NCI-H460 (cell line): ENCODE measurements at regions not wholly inside any gene's neighbourhood (a gene's known extent, or its start where the extent isn't known, plus 50 kb on each side); places are given as distances from the start of the nearest gene placed in this dataset.

Experiments used
- DNase-seq: peaks from one replicate; pipeline ENCODE4 v3.0.0-alpha.2; 2016; ENCODE audit warnings: low read depth; ENCODE audit errors: extremely low read depth

DNA sequence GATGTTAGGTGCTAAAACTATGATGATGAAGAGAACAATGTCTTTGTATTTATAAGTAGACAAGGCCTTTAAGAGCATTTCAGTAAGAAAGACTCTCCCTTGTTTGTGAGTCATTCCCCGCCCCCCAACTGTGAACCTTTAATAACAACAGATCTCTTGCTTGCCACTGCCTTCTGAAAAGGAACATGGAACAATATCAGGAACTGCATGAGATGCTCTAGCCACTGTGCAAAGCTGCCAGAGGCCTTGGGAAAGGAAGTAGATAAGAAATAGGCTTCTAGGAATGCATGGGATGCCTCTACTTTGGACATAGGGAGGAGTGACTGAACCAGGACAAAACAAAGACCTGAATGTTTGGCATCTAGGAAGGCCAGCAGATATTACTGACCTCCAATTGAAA is 296.1 kb upstream of the MPDZ start:
- no peak for DNase-seq

DNA sequence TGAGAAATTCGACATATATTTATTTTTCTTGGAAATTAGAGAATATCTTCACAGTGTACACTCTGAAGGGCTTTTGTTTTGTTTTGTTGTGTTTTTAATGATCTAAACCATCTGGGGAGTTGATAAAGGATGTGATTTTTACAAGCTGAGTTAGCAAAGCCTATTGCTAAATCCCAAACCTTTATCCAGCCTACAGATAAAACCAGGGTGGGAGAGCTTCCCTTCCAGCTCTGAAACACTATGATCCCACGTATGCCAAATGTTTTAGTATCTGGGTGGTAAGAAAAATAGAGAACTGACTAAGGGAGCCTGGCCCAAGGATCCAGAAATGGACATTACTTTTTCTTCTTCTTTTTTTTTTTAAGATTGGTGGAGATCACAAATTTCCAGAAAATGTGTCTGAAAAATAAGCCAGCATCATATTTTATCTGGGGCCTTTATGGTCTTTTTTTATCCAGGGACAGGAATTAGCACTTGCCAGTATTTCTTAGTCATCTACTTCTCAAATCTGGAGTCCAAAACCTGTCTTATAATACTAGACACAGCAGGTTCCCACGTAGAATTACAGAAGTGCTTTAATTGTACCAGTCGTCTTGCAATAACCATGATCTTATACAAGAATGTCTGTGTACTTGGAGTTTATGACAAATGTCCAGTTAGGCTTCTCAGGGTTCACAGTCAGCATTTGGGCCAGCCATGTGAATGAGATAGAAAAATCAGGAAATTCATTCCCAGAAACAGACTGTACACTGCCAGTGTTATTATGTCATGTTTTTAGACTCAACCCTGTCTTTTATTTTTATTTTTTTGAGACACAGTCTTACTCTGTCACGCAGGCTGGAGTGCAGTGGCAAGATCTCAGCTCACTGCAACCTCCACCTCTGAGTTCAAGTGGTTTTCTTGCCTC is 290.8 kb upstream of the MPDZ start:
- DNase-seq: no peak

- no peak for DNase-seq
These were observed 290.1 kb upstream of the MPDZ start for GRCh38 chr9:13569602-13570067.

DNA sequence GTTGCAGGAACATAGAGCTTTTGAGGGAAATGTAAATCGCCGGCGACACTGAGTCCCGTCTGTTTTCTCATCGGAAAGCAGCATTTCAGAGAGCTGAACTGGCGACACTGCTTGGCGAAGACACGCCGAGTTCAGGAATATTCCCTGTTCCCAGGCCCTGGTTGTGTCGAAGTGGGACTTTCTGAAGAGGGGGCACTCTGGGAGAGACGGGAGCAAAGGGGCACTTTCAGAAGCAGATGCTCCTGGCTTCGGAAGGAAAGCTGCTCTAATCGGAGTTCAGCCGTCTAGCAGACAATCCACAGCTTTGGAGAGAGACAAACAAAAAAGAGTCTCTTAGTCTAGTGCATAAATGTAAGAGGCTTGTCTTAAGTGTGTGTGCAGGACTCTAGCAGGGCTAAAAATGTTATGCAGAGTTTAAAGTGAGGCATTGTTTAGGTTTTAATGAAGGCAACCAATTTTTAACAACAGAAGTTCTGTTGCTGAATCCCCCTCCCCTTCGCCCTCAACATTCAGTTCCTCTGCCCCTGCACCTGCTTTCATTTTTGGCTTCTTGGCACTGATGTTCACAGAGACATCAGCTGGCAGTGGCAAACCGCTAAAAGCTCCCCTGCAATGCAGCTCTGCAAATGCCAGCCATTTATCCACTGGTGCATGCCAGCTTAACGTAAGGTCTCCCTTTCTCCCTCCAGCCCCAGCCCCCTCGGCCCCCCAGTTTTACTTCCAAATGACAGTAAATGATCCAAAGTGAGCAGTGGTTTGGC is 289.5 kb upstream of the MPDZ start:
- no peak for DNase-seq

DNA sequence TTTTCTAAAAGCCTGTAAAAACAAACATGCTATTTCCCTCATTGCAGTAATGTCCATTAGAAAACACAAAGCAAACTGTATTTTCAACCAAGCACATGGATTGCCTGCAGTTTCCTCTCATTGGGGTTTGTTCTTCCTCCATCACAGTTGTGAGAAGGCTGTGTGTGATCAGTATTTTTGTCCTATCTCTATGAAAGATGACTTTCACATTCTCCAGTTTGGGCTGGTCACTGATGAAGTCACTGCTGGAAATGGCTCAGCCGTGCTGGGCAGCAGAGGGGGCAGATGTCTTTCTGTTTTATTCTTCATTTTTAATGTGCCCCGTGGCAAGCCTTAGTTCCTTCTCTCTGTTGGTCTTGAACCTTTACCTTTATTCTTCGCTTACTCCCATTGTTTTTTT is 288.9 kb upstream of the MPDZ start:
- DNase-seq: no peak

- no peak for DNase-seq
These were observed 288.3 kb upstream of the MPDZ start for GRCh38 chr9:13567833-13568232.

DNA sequence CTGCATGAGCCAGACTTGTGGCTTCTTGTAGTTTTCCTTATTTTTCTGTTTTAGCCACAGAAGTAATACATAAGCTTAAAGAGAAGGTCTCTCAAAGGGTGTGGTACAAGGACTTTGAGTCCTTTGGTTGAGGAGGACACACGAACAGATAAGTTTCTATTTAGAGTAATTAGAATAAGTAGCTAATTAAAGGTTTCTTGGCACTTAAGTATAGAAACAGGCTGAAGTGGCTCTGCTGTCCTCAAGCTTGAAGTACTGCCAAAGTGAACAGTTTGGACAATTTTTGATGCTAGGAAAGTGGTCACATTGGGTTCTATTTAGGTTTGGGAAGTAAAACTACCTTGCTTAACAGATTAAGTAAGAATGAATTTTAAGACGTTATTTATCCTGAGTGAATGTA is 278.3 kb upstream of the MPDZ start:
- no peak for DNase-seq

- DNase-seq: no peak
These were observed 277.2 kb upstream of the MPDZ start for GRCh38 chr9:13556656-13557055.

- no peak for DNase-seq
These were observed 276.6 kb upstream of the MPDZ start for GRCh38 chr9:13555989-13556500.

GRCh38 chr9:13555516-13555915 is 276.0 kb upstream of the MPDZ start:
- no peak for DNase-seq

- no peak for DNase-seq
These were observed 275.1 kb upstream of the MPDZ start for GRCh38 chr9:13554626-13555025.

GRCh38 chr9:13552606-13553215 is 273.2 kb upstream of the MPDZ start:
- DNase-seq: no peak

DNA sequence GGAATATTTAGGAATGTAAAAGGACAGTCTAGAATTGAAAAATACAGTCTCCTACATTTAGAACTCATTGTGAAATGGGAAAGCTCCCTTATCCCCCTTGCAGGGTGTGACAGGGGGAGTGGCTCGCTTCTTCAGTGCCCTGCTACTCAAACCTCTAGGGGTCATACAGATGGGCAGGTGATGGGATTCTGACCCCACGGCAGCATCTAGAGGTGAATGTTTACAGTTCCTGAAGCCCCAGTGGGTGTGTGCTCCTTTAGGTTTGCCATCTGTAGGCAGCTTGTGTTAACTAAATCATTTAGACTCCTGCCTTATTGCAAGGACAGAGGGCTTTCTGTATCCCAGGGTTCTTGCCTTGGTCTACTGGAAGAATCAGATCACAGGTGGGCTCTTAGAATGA is 271.0 kb upstream of the MPDZ start:
- no peak for DNase-seq

GRCh38 chr9:13548535-13548934 is 269.0 kb upstream of the MPDZ start:
- DNase-seq: no peak

DNA sequence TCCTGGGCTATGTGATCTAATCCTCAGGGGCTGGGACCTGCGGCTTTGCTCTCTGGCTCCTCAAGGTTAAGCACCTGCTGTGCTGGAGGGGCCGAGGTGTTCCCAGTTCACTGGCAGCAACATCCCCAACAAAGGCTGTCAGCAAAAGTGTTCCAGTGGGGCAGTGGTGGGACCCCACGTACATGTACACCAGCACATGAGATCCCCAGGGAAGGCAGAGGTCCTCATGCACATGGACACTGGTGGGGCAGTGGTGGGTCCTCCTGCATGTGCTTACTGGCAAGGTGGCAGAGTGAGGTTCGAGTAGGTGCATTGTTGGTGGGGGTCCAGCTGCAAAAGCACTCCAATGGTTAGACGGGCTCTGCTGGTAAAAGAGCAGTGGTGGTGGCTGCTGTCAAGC is 255.6 kb upstream of the MPDZ start:
- no peak for DNase-seq

- no peak for DNase-seq
These were observed 254.5 kb upstream of the MPDZ start for GRCh38 chr9:13534006-13534405.

DNA sequence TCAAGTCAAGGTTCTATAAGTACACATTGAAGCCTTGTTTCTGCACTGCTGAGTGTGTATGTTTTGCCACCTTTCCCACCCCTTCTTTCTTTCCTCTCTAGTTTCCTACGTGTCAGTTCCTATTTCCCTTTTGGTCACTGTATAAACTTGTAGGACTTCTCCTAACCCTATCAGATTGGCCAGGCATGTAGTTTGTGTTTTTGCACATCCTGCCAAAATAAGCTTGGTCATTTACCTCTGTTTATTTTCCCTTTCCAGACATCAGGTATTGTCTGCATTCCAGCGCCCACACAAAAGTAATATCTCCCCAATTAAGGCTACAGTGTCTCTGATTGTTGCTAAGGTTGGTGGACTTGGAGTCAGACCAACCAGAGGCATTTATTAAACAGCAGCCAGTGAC is 252.9 kb upstream of the MPDZ start:
- DNase-seq: no peak

- DNase-seq: no peak
These were observed 250.0 kb upstream of the MPDZ start for GRCh38 chr9:13529321-13530104.

DNA sequence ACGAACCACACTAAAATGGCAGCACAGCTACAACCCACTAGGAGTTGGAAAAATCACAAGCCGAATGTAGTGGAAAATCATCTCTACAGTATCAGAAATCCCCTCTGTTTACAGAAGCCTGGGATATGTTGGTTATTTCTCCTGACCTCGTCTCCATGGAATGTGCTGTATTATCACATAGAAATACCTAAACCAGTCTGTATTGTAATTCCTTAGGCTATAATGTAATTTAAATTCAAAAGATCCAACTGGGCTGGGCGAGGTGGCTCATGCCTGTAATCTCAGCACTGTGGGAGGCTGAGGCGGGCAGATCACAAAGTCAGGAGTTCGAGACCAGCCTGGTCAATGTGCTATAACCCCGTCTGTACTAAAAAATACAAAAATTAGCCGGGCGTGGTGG is 244.8 kb upstream of the MPDZ start:
- no peak for DNase-seq

- no peak for DNase-seq
These were observed 240.6 kb upstream of the MPDZ start for GRCh38 chr9:13520069-13520468.
